Epithelial cell of proximal tubule (primary cell): ENCODE measurements at regions not wholly inside any gene's neighbourhood (a gene's known extent, or its start where the extent isn't known, plus 50 kb on each side); places are given as distances from the start of the nearest gene placed in this dataset.

Experiments
- DNase-seq: peaks from one replicate; pipeline ENCODE4 v3.0.0-alpha.2; 2011; ENCODE audit warnings: low read depth
- H3K4me3 ChIP-seq: 2 replicates; pipeline ENCODE4 v1.5.1; 2011; ENCODE audit warnings: low read depth, mild to moderate bottlenecking, low read length
- TF ChIP-seq, protein P1 (sequence below): conservative IDR thresholded peaks from 2 replicates; pipeline ENCODE4 v1.5.1; 2012; ENCODE audit warnings: low read depth, mild to moderate bottlenecking, low read length

DNA sequence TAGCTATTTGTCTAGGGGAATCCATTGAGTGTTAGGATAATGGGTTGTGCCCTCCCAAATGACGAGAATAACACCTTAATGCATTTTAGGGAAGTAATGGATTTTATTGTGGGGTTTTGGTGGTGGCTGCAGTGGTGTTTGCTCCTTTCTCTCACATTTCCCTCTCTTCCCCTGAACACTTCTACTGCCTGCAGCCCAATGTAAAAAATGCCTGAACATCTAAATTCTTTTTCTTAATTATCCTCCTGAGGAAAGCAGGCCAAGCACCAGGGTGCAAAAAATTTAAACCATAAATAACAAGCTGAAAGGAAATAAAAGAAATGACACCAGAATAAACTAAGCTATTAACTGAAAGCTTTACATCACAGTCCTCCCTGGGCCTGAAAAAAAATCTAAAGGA lies 57.3 kb upstream of the PCDH8 start:
- no peak overlapping the region for H3K4me3 ChIP-seq
- TF ChIP-seq, protein P1, sequence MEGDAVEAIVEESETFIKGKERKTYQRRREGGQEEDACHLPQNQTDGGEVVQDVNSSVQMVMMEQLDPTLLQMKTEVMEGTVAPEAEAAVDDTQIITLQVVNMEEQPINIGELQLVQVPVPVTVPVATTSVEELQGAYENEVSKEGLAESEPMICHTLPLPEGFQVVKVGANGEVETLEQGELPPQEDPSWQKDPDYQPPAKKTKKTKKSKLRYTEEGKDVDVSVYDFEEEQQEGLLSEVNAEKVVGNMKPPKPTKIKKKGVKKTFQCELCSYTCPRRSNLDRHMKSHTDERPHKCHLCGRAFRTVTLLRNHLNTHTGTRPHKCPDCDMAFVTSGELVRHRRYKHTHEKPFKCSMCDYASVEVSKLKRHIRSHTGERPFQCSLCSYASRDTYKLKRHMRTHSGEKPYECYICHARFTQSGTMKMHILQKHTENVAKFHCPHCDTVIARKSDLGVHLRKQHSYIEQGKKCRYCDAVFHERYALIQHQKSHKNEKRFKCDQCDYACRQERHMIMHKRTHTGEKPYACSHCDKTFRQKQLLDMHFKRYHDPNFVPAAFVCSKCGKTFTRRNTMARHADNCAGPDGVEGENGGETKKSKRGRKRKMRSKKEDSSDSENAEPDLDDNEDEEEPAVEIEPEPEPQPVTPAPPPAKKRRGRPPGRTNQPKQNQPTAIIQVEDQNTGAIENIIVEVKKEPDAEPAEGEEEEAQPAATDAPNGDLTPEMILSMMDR = no peak
- DNase-seq = no peak

DNA sequence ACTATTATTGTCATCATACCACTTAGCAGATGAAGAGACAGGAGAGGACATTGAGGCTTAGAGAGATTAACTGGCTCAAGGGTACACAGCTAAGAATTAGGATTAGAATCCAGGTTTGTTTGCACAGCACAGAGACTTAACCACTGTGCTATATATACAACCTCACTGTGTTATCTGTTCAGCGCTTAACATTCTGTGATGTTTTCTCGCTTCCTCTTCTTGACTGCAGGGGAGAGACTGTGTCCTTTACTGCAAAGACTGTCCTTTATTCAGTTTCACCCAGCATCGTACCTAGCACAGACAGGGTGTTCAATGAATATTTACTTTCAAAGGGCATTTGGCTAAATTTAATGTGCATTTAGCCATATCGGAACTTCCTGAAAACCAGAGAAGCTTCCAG lies 54.9 kb upstream of the PCDH8 start:
- H3K4me3 ChIP-seq = no peak overlapping the region
- TF ChIP-seq, protein P1 = no peak
- no peak for DNase-seq

DNA sequence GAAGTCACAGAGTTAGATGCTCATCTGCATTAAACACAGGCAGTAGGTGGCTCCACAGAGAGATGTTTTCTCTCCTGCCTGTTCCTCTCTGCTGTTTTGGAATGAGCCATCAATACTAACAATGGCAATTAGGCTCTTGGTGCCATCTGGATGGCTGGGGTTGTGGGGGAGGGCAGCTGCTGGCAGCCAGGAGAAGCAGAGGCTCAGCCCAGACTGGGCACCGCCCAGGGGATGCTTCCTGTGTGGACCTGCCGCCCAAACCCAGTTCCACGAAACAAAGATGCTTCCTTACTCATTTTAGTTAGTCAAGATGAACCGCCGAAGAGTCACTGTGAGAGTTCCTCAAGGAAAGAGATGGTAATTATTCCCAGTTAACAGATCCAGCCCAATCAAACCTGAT lies 50.8 kb upstream of the PCDH8 start:
- DNase-seq = no peak
- no peak overlapping the region for H3K4me3 ChIP-seq
- TF ChIP-seq, protein P1 = no peak
